Liver (tissue), 7 donors: ENCODE measurements at regions not wholly inside any gene's neighbourhood (a gene's known extent, or its start where the extent isn't known, plus 50 kb on each side); places are given as distances from the start of the nearest gene placed in this dataset.

ENCODE experiments used
- DNase-seq: peaks from one replicate; pipeline ENCODE4 v3.0.0-alpha.2; 2017; ENCODE audit warnings: low spot score
- H3K27ac ChIP-seq, 2 donors: one replicate each; pipeline ENCODE4 v1.7.0; 2013; ENCODE audit warnings: inconsistent platforms in 2 of 2, low read length in 2 of 2, control low read depth in 1 of 2, low read depth in 1 of 2, mild to moderate bottlenecking in 1 of 2
- H3K27me3 ChIP-seq, 4 donors: one replicate each; pipeline versions ENCODE4 v1.6.1 to v1.7.0; 2013; ENCODE audit warnings: low read length in 3 of 4, inconsistent platforms in 1 of 4, mild to moderate bottlenecking in 1 of 4, moderate library complexity in 1 of 4; ENCODE audit not compliant: control insufficient read depth in 4 of 4, insufficient read depth in 4 of 4
- H3K36me3 ChIP-seq, 4 donors: one replicate each; pipeline versions ENCODE4 v1.6.1 to v1.7.0; 2013; ENCODE audit warnings: low read length in 3 of 4, mild to moderate bottlenecking in 3 of 4, low read depth in 1 of 4, moderate library complexity in 1 of 4; ENCODE audit not compliant: control insufficient read depth in 4 of 4, insufficient read depth in 3 of 4
- H3K4me1 ChIP-seq, 4 donors: one replicate each; pipeline versions ENCODE4 v1.6.1 to v1.7.0; 2013; ENCODE audit warnings: low read length in 3 of 4, mild to moderate bottlenecking in 3 of 4, moderate library complexity in 1 of 4; ENCODE audit not compliant: control insufficient read depth in 4 of 4, insufficient read depth in 4 of 4
- H3K4me3 ChIP-seq, 3 donors: one replicate each; pipeline versions ENCODE4 v1.6.1 to v1.7.0; 2013; ENCODE audit warnings: low read length in 3 of 3, control low read depth in 1 of 3, low read depth in 1 of 3, mild to moderate bottlenecking in 1 of 3
- H3K9ac ChIP-seq, 2 donors: one replicate each; pipeline ENCODE4 v1.7.0; 2013; ENCODE audit warnings: low read length in 2 of 2, mild to moderate bottlenecking in 2 of 2, moderate library complexity in 2 of 2, control low read depth in 1 of 2, low read depth in 1 of 2
- H3K9me3 ChIP-seq, 4 donors: one replicate each; pipeline versions ENCODE4 v1.6.1 to v1.7.0; 2013; ENCODE audit warnings: low read length in 3 of 4; ENCODE audit not compliant: control insufficient read depth in 4 of 4
- FOXA1 ChIP-seq: IDR thresholded peaks from 2 replicates; pipeline ENCODE4 v1.6.1; 2016; ENCODE audit warnings: antibody characterized with exemption
- FOXA2 ChIP-seq: IDR thresholded peaks from 2 replicates; pipeline ENCODE4 v1.6.1; 2016; ENCODE audit warnings: antibody characterized with exemption
- HNF4A ChIP-seq, 2 donors: conservative IDR thresholded peaks; 2 replicates each; pipeline ENCODE4 v1.6.1; 2016; ENCODE audit warnings: antibody characterized with exemption in 2 of 2, mild to moderate bottlenecking in 2 of 2
- NR2F2 ChIP-seq: IDR thresholded peaks from 2 replicates; pipeline ENCODE4 v1.6.1; 2016; ENCODE audit warnings: antibody characterized with exemption
- REST ChIP-seq: IDR thresholded peaks from 2 replicates; pipeline ENCODE4 v1.6.1; 2016; ENCODE audit warnings: antibody characterized with exemption, mild to moderate bottlenecking
- RXRA ChIP-seq, 2 donors: IDR thresholded peaks; 2 replicates each; pipeline ENCODE4 v1.6.1; 2017 to 2018; ENCODE audit warnings: antibody characterized with exemption in 2 of 2, mild to moderate bottlenecking in 1 of 2
- SP1 ChIP-seq: IDR thresholded peaks from 2 replicates; pipeline ENCODE4 v1.6.1; 2018; ENCODE audit warnings: antibody characterized with exemption, mild to moderate bottlenecking
- YY1 ChIP-seq: IDR thresholded peaks from 2 replicates; pipeline ENCODE4 v1.6.1; 2016; ENCODE audit warnings: antibody characterized with exemption, mild to moderate bottlenecking
- ZBTB33 ChIP-seq: IDR thresholded peaks from 2 replicates; pipeline ENCODE4 v1.6.1; 2016; ENCODE audit warnings: antibody characterized with exemption
- WGBS: extraction: QIAGEN DNeasy Blood & Tissue Kit; methylation state at CpG from one replicate; pipeline ENCODE4 v1.1.7; 2013; 5-methylcytosine and 5-hydroxymethylcytosine counted together
- donor health status: healthy.
- donor health status: healthy.
- donor health status: healthy.
- donor health status: healthy.

GRCh38 chr2:191614759-191615158 is 63.2 kb upstream of the NABP1 start (continued):
- TF ChIP-seq HNF4A (conservative IDR thresholded peaks at IDR 0.05) = no peak
- no peak for TF ChIP-seq ZBTB33

GRCh38 chr2:191615596-191615995 is 62.3 kb upstream of the NABP1 start:
- H3K27ac ChIP-seq = no peak overlapping the region
- no peaks in the 10 kb centered on the region for H3K9me3 ChIP-seq
- no peaks in the 10 kb centered on the region for H3K27me3 ChIP-seq
- no peak overlapping the region for H3K9ac ChIP-seq
- no peaks in the 10 kb centered on the region for H3K4me1 ChIP-seq
- H3K4me3 ChIP-seq = no peak overlapping the region
- DNase-seq = no peak
- 75% methylated on average over 3 of the region's 3 CpGs for WGBS
- TF ChIP-seq REST = no peak
- no peak for TF ChIP-seq ZBTB33
- TF ChIP-seq FOXA1 = no peak
- no peak for TF ChIP-seq SP1
- TF ChIP-seq NR2F2 = no peak
- H3K36me3 ChIP-seq = peaks cover 0 to 2% (median 0%) of the 10 kb centered on the region in 4 donors

GRCh38 chr2:191617575-191617974 is 60.4 kb upstream of the NABP1 start:
- DNase-seq = no peak
- WGBS = 76% methylated on average over 4 of the region's 4 CpGs
- Histone ChIP-seq H3K4me3 (no peak overlapping the region), H3K27ac (no peak overlapping the region), H3K4me1 (no peaks in the 10 kb centered on the region), H3K9ac (no peak overlapping the region), H3K9me3 (no peaks in the 10 kb centered on the region), H3K27me3 (no peaks in the 10 kb centered on the region), H3K36me3 (no peaks in the 10 kb centered on the region)
- TF ChIP-seq FOXA2 (no peak), YY1 (no peak), NR2F2 (no peak), RXRA (IDR thresholded peaks at IDR 0.05) (no peak)
